Liver (tissue), 3 donors: ENCODE measurements at regions not wholly inside any gene's neighbourhood (a gene's known extent, or its start where the extent isn't known, plus 50 kb on each side); places are given as distances from the start of the nearest gene placed in this dataset.

ENCODE experiments used
- EGR1 ChIP-seq, 2 donors: IDR thresholded peaks; 2 replicates each; pipeline ENCODE4 v1.6.1; 2016 to 2018; ENCODE audit warnings: antibody characterized with exemption in 2 of 2, low read depth in 2 of 2
- FOXA1 ChIP-seq: IDR thresholded peaks from 2 replicates; pipeline ENCODE4 v1.6.1; 2016; ENCODE audit warnings: antibody characterized with exemption
- GABPA ChIP-seq, 2 donors: IDR thresholded peaks in 1 of 2; conservative IDR thresholded peaks in 1 of 2; 2 replicates each; pipeline ENCODE4 v1.6.1; 2016; ENCODE audit warnings: antibody characterized with exemption in 2 of 2, mild to moderate bottlenecking in 1 of 2, moderate library complexity in 1 of 2
- HNF4A ChIP-seq, 2 donors: conservative IDR thresholded peaks; 2 replicates each; pipeline ENCODE4 v1.6.1; 2016; ENCODE audit warnings: antibody characterized with exemption in 2 of 2, mild to moderate bottlenecking in 2 of 2
- JUND ChIP-seq, 2 donors: IDR thresholded peaks; 2 replicates each; pipeline ENCODE4 v1.6.1; 2016; ENCODE audit warnings: antibody characterized with exemption in 2 of 2
- RAD21 ChIP-seq, 2 donors: IDR thresholded peaks; 2 replicates each; pipeline ENCODE4 v1.6.1; 2016; ENCODE audit warnings: antibody characterized with exemption in 2 of 2, mild to moderate bottlenecking in 2 of 2
- SP1 ChIP-seq: IDR thresholded peaks from 2 replicates; pipeline ENCODE4 v1.6.1; 2018; ENCODE audit warnings: antibody characterized with exemption, mild to moderate bottlenecking
- YY1 ChIP-seq: IDR thresholded peaks from 2 replicates; pipeline ENCODE4 v1.6.1; 2016; ENCODE audit warnings: antibody characterized with exemption, mild to moderate bottlenecking
- TF ChIP-seq, protein P1 (sequence below): fragments of 150-350 bp; IDR thresholded peaks from 2 replicates; pipeline ENCODE4 v1.5.1; 2017; ENCODE audit warnings: improper control_type of control experiment, low read depth, low read length; ENCODE audit not compliant: missing input control
- TF ChIP-seq, protein P2 (sequence below): IDR thresholded peaks from 2 replicates; pipeline ENCODE4 v1.6.1; 2016; ENCODE audit warnings: antibody characterized with exemption, mild to moderate bottlenecking
- TF ChIP-seq, protein P3 (sequence below): IDR thresholded peaks from 2 replicates; pipeline ENCODE4 v1.6.1; 2016; ENCODE audit warnings: antibody characterized with exemption
- TF ChIP-seq, protein P4 (sequence below): IDR thresholded peaks from 2 replicates; pipeline ENCODE4 v1.6.1; 2016; ENCODE audit warnings: antibody characterized with exemption
- donor health status: healthy.
- donor health status: healthy.

DNA sequence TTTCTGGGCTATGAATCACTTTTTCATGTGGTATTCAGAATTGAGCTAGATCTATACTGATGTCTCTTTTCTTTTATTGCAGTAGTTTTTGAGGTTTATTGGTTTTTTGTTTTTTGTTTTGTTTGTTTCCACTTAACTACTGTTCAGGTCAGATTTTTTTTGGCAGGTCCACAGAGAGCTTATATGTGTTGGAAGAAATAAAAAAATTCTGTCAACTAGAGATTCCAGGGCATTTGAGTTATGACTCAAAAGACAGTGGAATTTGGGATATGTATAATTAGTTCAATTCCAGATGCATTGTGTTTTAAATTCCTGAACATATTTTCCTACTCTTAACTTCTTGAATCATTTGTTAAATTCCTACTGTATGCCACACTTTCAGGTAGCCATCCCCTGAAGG, 727.2 kb downstream of the SI start:
- TF ChIP-seq, protein P1, sequence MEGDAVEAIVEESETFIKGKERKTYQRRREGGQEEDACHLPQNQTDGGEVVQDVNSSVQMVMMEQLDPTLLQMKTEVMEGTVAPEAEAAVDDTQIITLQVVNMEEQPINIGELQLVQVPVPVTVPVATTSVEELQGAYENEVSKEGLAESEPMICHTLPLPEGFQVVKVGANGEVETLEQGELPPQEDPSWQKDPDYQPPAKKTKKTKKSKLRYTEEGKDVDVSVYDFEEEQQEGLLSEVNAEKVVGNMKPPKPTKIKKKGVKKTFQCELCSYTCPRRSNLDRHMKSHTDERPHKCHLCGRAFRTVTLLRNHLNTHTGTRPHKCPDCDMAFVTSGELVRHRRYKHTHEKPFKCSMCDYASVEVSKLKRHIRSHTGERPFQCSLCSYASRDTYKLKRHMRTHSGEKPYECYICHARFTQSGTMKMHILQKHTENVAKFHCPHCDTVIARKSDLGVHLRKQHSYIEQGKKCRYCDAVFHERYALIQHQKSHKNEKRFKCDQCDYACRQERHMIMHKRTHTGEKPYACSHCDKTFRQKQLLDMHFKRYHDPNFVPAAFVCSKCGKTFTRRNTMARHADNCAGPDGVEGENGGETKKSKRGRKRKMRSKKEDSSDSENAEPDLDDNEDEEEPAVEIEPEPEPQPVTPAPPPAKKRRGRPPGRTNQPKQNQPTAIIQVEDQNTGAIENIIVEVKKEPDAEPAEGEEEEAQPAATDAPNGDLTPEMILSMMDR = no peak
- TF ChIP-seq FOXA1 = no peak
- TF ChIP-seq, protein P2, sequence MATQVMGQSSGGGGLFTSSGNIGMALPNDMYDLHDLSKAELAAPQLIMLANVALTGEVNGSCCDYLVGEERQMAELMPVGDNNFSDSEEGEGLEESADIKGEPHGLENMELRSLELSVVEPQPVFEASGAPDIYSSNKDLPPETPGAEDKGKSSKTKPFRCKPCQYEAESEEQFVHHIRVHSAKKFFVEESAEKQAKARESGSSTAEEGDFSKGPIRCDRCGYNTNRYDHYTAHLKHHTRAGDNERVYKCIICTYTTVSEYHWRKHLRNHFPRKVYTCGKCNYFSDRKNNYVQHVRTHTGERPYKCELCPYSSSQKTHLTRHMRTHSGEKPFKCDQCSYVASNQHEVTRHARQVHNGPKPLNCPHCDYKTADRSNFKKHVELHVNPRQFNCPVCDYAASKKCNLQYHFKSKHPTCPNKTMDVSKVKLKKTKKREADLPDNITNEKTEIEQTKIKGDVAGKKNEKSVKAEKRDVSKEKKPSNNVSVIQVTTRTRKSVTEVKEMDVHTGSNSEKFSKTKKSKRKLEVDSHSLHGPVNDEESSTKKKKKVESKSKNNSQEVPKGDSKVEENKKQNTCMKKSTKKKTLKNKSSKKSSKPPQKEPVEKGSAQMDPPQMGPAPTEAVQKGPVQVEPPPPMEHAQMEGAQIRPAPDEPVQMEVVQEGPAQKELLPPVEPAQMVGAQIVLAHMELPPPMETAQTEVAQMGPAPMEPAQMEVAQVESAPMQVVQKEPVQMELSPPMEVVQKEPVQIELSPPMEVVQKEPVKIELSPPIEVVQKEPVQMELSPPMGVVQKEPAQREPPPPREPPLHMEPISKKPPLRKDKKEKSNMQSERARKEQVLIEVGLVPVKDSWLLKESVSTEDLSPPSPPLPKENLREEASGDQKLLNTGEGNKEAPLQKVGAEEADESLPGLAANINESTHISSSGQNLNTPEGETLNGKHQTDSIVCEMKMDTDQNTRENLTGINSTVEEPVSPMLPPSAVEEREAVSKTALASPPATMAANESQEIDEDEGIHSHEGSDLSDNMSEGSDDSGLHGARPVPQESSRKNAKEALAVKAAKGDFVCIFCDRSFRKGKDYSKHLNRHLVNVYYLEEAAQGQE = no peak
- no peak for TF ChIP-seq JUND (IDR thresholded peaks at IDR 0.05)
- no peak for TF ChIP-seq EGR1 (IDR thresholded peaks at IDR 0.05; ENCODE audit: low read depth in 2 of 2)
- TF ChIP-seq SP1 = no peak
- no peak for TF ChIP-seq GABPA (IDR thresholded peaks at IDR 0.05 in 1 of 2, conservative IDR thresholded peaks at IDR 0.05 in 1 of 2)
- TF ChIP-seq YY1 = no peak
- no peak for TF ChIP-seq RAD21 (IDR thresholded peaks at IDR 0.05)
- TF ChIP-seq, protein P3, sequence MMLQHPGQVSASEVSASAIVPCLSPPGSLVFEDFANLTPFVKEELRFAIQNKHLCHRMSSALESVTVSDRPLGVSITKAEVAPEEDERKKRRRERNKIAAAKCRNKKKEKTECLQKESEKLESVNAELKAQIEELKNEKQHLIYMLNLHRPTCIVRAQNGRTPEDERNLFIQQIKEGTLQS = no peak
- TF ChIP-seq, protein P4, sequence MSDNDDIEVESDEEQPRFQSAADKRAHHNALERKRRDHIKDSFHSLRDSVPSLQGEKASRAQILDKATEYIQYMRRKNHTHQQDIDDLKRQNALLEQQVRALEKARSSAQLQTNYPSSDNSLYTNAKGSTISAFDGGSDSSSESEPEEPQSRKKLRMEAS = no peak
- TF ChIP-seq HNF4A (conservative IDR thresholded peaks at IDR 0.05) = no peak
